GM19395 (cell line): ENCODE measurements at regions not wholly inside any gene's neighbourhood (a gene's known extent, or its start where the extent isn't known, plus 50 kb on each side); places are given as distances from the start of the nearest gene placed in this dataset.
A peak's percentile ranks its signal among the peaks of the same experiment; 100 is the strongest.

Experiments used
- ATAC-seq: cut with Tn5 transposase; IDR thresholded peaks from one replicate; pipeline ENCODE4 v1.9.1; 2021; ENCODE audit warnings: mild to moderate bottlenecking, moderate library complexity; ENCODE audit not compliant: unreplicated experiment

GRCh38 chr14:38904959-38905358 lies 198.1 kb downstream of the SEC23A start:
- ATAC-seq, result no peak

GRCh38 chr14:38901791-38902190 lies 201.2 kb downstream of the SEC23A start:
- no peak for ATAC-seq

- no peak for ATAC-seq
These were observed 202.1 kb downstream of the SEC23A start for GRCh38 chr14:38900887-38901286.

- ATAC-seq, result no peak
These were observed 215.3 kb downstream of the SEC23A start for GRCh38 chr14:38887696-38888095.

- no peak for ATAC-seq
These were observed 218.9 kb downstream of the SEC23A start for GRCh38 chr14:38884109-38884508.

- no peak for ATAC-seq
These were observed 219.9 kb downstream of the SEC23A start for GRCh38 chr14:38883127-38883526.

GRCh38 chr14:38882533-38882932 lies 220.5 kb downstream of the SEC23A start:
- no peak for ATAC-seq

GRCh38 chr14:38880643-38881524 lies 222.2 kb downstream of the SEC23A start:
- ATAC-seq, result no peak

- no peak for ATAC-seq
These were observed 225.2 kb downstream of the SEC23A start for GRCh38 chr14:38877744-38878388.

- ATAC-seq, result no peak
These were observed 228.3 kb downstream of the SEC23A start for GRCh38 chr14:38874721-38875120.

GRCh38 chr14:38873941-38874612 lies 229.0 kb downstream of the SEC23A start:
- ATAC-seq, result no peak

- no peak for ATAC-seq
These were observed 232.7 kb downstream of the SEC23A start for GRCh38 chr14:38870296-38870836.

- no peak for ATAC-seq
These were observed 234.4 kb downstream of the SEC23A start for GRCh38 chr14:38868399-38869290.

- ATAC-seq, result peak; percentile 96
These were observed 235.4 kb downstream of the SEC23A start for GRCh38 chr14:38867561-38868150.

- ATAC-seq, result no peak
These were observed 236.6 kb downstream of the SEC23A start for GRCh38 chr14:38866461-38866860.

- no peak for ATAC-seq
These were observed 240.7 kb downstream of the SEC23A start for GRCh38 chr14:38862366-38862765.

- ATAC-seq, result no peak
These were observed 242.5 kb downstream of the SEC23A start for GRCh38 chr14:38860530-38860929.

- no peak for ATAC-seq
These were observed 246.2 kb downstream of the SEC23A start for GRCh38 chr14:38856798-38857197.

GRCh38 chr14:38855513-38855912 lies 247.5 kb downstream of the SEC23A start:
- no peak for ATAC-seq

GRCh38 chr14:38851111-38851510 lies 251.9 kb downstream of the SEC23A start:
- ATAC-seq, result no peak
